K562 (cell line): ENCODE measurements at regions not wholly inside any gene's neighbourhood (a gene's known extent, or its start where the extent isn't known, plus 50 kb on each side); places are given as distances from the start of the nearest gene placed in this dataset.

Experiments used
- ATAC-seq: fragments of 200-7000 bp; cut with Tn5 transposase; 3 replicates; pipeline ENCODE4 v1.9.1; 2020; ENCODE audit warnings: moderate library complexity
- BruUV-seq: library from RNA; stranded (reverse); fragments of 400-500 nt; replicated peaks from 2 replicates; lab custom pipeline; 2021; lab: Mats Ljungman, UMichigan
- CTCF ChIA-PET: fragments of 300-600 bp; formaldehyde crosslinking; extraction: SDS; loops from one replicate; lab custom pipeline; 2021; ENCODE audit warnings: low intra/inter-chr PET ratio; lab: Yijun Ruan, JAX
- POLR2A ChIA-PET: fragments of 300-600, 350-650 bp; sonication (Branson Sonifier 250); formaldehyde crosslinking; extraction: SDS; loops from one replicate; lab custom pipeline; 2021; ENCODE audit warnings: antibody characterized with exemption, inconsistent platforms; lab: Yijun Ruan, JAX
- DNase-seq, 4 experiments: peaks; one replicate each; pipeline versions ENCODE4 v3.0.0 to v3.0.0-alpha.2; 2011 to 2018; ENCODE audit warnings: low spot score in 3 of 4, mixed read lengths in 3 of 4; ENCODE audit errors: extremely low read depth in 1 of 4
- FAIRE-seq: peaks from 2 replicates; lab custom pipeline; 2011; peaks lifted over from hg19 to GRCh38; lab: Jason Lieb, UNC
- H2AFZ ChIP-seq: 2 replicates; pipeline ENCODE4 v1.6.0; 2011; ENCODE audit warnings: low read depth, low read length, control low read depth, inconsistent platforms
- H3K27ac ChIP-seq: fragments of 200-600 bp; 3 replicates; pipeline ENCODE4 v1.8.0; 2011; ENCODE audit warnings: low read depth, mild to moderate bottlenecking, control low read depth, inconsistent platforms, low read length, moderate library complexity, mixed read lengths; ENCODE audit errors: extremely low read depth
- H3K27me3 ChIP-seq, 2 experiments: fragments of 300-600 bp in 1 of 2; 2 replicates in 1 of 2; 3 replicates in 1 of 2; pipeline versions ENCODE4 v1.6.0 to v1.8.0; 2011; ENCODE audit warnings: inconsistent platforms in 2 of 2, low read length in 2 of 2, mild to moderate bottlenecking in 1 of 2, mixed read lengths in 1 of 2, moderate library complexity in 1 of 2; ENCODE audit not compliant: control insufficient read depth in 2 of 2, insufficient read depth in 2 of 2
- H3K36me3 ChIP-seq: fragments of 300-600 bp; 3 replicates; pipeline ENCODE4 v1.8.0; 2011; ENCODE audit warnings: mild to moderate bottlenecking, low read length, inconsistent platforms; ENCODE audit not compliant: control insufficient read depth, insufficient read depth
- H3K4me1 ChIP-seq, 2 experiments: fragments of 200-600 bp in 1 of 2; replicated peaks in 1 of 2; 2 replicates in 1 of 2; 3 replicates in 1 of 2; pipeline versions ENCODE4 v1.5.1 to v1.8.0; 2011; ENCODE audit warnings: inconsistent platforms in 2 of 2, low read length in 2 of 2, mild to moderate bottlenecking in 1 of 2, mixed read lengths in 1 of 2, moderate library complexity in 1 of 2; ENCODE audit not compliant: control insufficient read depth in 2 of 2, insufficient read depth in 2 of 2
- H3K4me2 ChIP-seq: 2 replicates; pipeline ENCODE4 v1.6.1; 2011; ENCODE audit warnings: low read length, control low read depth, inconsistent platforms, mixed read lengths; ENCODE audit not compliant: insufficient read depth
- H3K4me3 ChIP-seq: fragments of 200-600 bp; sonication (generic), shearing (Covaris generic); 2 replicates; pipeline ENCODE4 v1.5.1; 2016; ENCODE audit warnings: control low read depth, inconsistent platforms
- H3K79me2 ChIP-seq: fragments of 200-600 bp; 3 replicates; pipeline ENCODE4 v1.8.0; 2011; ENCODE audit warnings: low read length, inconsistent platforms; ENCODE audit not compliant: control insufficient read depth, insufficient read depth
- H3K9ac ChIP-seq, 2 experiments: 2 replicates each; pipeline versions ENCODE4 v1.6.0 to v1.6.1; 2011; ENCODE audit warnings: low read depth in 2 of 2, low read length in 2 of 2, control low read depth in 1 of 2, inconsistent platforms in 1 of 2, mild to moderate bottlenecking in 1 of 2, mixed read lengths in 1 of 2; ENCODE audit not compliant: insufficient read depth in 1 of 2
- H3K9me1 ChIP-seq: one replicate; pipeline ENCODE4 v1.6.0; 2011; ENCODE audit warnings: inconsistent platforms, mild to moderate bottlenecking, low read length, moderate library complexity; ENCODE audit not compliant: control insufficient read depth, insufficient read depth
- H3K9me3 ChIP-seq: replicated peaks from 2 replicates; pipeline ENCODE4 v1.5.1; 2011; ENCODE audit warnings: low read depth, low read length, inconsistent platforms; ENCODE audit not compliant: control insufficient read depth, insufficient read depth
- H4K20me1 ChIP-seq: replicated peaks from 2 replicates; pipeline ENCODE4 v1.6.1; 2011; ENCODE audit warnings: low read length, inconsistent platforms, mixed read lengths; ENCODE audit not compliant: control insufficient read depth, insufficient read depth
- CEBPB ChIP-seq: fragments of 450-650 bp; IDR thresholded peaks from 2 replicates; pipeline ENCODE4 v1.6.1; 2016; ENCODE audit warnings: missing genetic modification characterization, missing compliant biosample characterization
- HBP1 ChIP-seq: fragments of 450-650 bp; formaldehyde crosslinking; IDR thresholded peaks from 2 replicates; pipeline ENCODE4 v1.4.0; 2022; ENCODE audit warnings: missing genetic modification characterization
- MECOM ChIP-seq: fragments of 250-450 bp; sonication (Bioruptor Pico); IDR thresholded peaks from 2 replicates; pipeline ENCODE4 v1.8.0; 2022; ENCODE audit warnings: inconsistent platforms
- NCOA6 ChIP-seq: fragments of 450-650 bp; IDR thresholded peaks from 2 replicates; pipeline ENCODE4 v1.6.1; 2017; ENCODE audit warnings: mild to moderate bottlenecking
- NR0B1 ChIP-seq: fragments of 450-650 bp; IDR thresholded peaks from one replicate; pipeline ENCODE4 v1.6.1; 2018; ENCODE audit warnings: mild to moderate bottlenecking, moderate library complexity; ENCODE audit not compliant: partially characterized antibody
- PURB ChIP-seq: sonication (generic); formaldehyde crosslinking; IDR thresholded peaks from 2 replicates; pipeline ENCODE4 v1.9.0; 2021; ENCODE audit warnings: low read depth, mild to moderate bottlenecking, missing genetic modification reagents
- RNF2 ChIP-seq: sonication (generic); IDR thresholded peaks from 2 replicates; pipeline ENCODE4 v1.6.1; 2016
- ZNF146 ChIP-seq: IDR thresholded peaks from one replicate; pipeline ENCODE4 v1.6.1; 2018; ENCODE audit warnings: missing compliant biosample characterization; ENCODE audit not compliant: unreplicated experiment
- ZNF318 ChIP-seq, 2 experiments: fragments of 450-650 bp; IDR thresholded peaks; 2 replicates each; pipeline ENCODE4 v1.6.1; 2016; ENCODE audit warnings: mild to moderate bottlenecking in 2 of 2, borderline replicate concordance in 1 of 2, low read depth in 1 of 2, moderate library complexity in 1 of 2
- WGBS: fragments of 100-300 bp; shearing (Covaris generic); methylation state at CpG from one replicate; pipeline ENCODE4 v1.1.6; 2016; ENCODE audit warnings: low coverage, mixed read lengths; ENCODE audit not compliant: insufficient coverage; ENCODE audit errors: missing lambda C conversion rate; 5-methylcytosine and 5-hydroxymethylcytosine counted together
- in situ Hi-C: fragments of 300-500 bp; cut with MboI; formaldehyde crosslinking; loops from 4 replicates; pipeline ENCODE4 v1.15.0; 2018; ENCODE audit warnings: inconsistent platforms, mixed read lengths
- intact Hi-C: fragments of 100-400 bp; cut with micrococcal nuclease; formaldehyde crosslinking; loops from 2 replicates; pipeline ENCODE4 v1.14.2; 2022

- Histone ChIP-seq H3K9ac (no peak overlapping the region), H3K4me3 (no peak overlapping the region), H3K9me1 (no peaks in the 10 kb centered on the region), H3K36me3 (no peaks in the 10 kb centered on the region), H3K27me3 (no peaks in the 10 kb centered on the region), H4K20me1 (no peaks in the 10 kb centered on the region), H3K4me1 (no peaks in the 10 kb centered on the region), H2AFZ (no peak overlapping the region), H3K79me2 (no peaks in the 10 kb centered on the region), H3K27ac (no peak overlapping the region), H3K4me2 (no peak overlapping the region), H3K9me3 (no peaks in the 10 kb centered on the region)
- 0% methylated on average over 5 of the region's 5 CpGs for WGBS
- DNase-seq (no peak), FAIRE-seq (no peak), ATAC-seq (no peak)
- in situ Hi-C loops (no loop called here), intact Hi-C loops (no loop called here)
- BruUV-seq = no TSS peak
- ChIA-PET CTCF (no interaction called here), POLR2A (interaction anchor here (1.0 kb wide), 1 partner anchor 8 kb away, joined by 3 read pairs; no protein-coding TSS in a partner anchor)
- TF ChIP-seq MECOM (CRISPR knock-in tag) (no peak), CEBPB (tag) (no peak), ZNF318 (IDR thresholded peaks at IDR 0.05; ENCODE audit: borderline replicate concordance in 1 of 2, low read depth in 1 of 2) (no peak), ZNF146 (CRISPR knock-in tag) (no peak), NCOA6 (no peak), PURB (no peak), HBP1 (CRISPR knock-in tag) (no peak), RNF2 (no peak), NR0B1 (no peak)
These were observed 137.0 kb upstream of the CDKN3 start for GRCh38 chr14:54259821-54260220.
